Cardiac septum (tissue), 1 donor: ENCODE measurements at regions not wholly inside any gene's neighbourhood (a gene's known extent, or its start where the extent isn't known, plus 50 kb on each side); places are given as distances from the start of the nearest gene placed in this dataset.

ENCODE experiments used
- DNase-seq: peaks from one replicate; pipeline ENCODE4 v3.0.0-alpha.2; 2020; ENCODE audit warnings: low spot score
- intact Hi-C: fragments of 100-400 bp; cut with DNase I; formaldehyde crosslinking; loops from one replicate; pipeline ENCODE4 v1.14.0; 2022
- donor health status: DM: no; HTN: no; CAD: no.

- intact Hi-C loops = no loop called here
- DNase-seq = no peak
Observed at GRCh38 chr12:131346555-131347344, 364.1 kb upstream of the SFSWAP start.

- intact Hi-C loops = no loop called here
Observed at GRCh38 chr12:131347345-131347714, 363.6 kb upstream of the SFSWAP start.

DNA sequence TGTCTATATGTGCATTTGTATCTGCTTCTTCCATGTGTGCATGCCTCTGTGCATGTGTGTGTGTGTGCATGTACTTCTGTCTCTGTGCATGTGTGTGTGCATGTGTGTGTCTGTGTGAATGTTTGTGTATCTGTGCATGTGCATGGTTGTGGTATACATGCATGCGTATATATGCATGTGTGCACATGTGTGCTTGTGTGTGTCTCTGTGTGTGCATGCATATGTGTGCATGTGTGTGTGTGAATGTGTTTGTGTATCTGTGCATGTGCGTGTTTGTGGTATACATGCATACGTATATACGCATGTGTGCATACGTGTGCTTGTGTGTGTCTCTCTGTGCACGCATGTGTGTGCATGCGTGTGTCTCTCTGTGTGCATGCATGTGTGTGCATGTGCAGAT is 363.2 kb upstream of the SFSWAP start:
- intact Hi-C loops = no loop called here
- no peak for DNase-seq

More at GRCh38 chr12:131347345-131347714, 363.6 kb upstream of the SFSWAP start:
- no peak for DNase-seq

DNA sequence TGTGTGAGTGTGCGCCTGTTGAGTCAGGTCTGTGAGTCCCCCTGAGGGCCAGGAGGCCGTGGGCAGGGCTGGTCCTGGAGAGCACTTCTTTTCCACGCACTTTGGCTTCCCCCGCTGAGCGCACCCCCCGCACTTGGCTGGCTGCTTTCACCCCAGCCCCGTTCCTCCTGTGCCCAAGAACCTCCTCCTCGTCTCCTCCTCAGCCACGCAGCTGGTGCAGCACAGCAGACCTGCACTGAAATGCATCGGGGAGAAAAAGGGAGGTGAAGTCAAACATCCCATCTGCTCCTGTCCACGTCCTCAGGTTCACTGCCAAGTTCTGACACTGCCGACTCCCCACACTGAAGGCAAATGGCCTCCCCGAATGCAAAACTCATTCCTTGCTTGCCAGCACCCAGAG is 362.7 kb upstream of the SFSWAP start:
- intact Hi-C loops = no loop called here
- DNase-seq = no peak

DNA sequence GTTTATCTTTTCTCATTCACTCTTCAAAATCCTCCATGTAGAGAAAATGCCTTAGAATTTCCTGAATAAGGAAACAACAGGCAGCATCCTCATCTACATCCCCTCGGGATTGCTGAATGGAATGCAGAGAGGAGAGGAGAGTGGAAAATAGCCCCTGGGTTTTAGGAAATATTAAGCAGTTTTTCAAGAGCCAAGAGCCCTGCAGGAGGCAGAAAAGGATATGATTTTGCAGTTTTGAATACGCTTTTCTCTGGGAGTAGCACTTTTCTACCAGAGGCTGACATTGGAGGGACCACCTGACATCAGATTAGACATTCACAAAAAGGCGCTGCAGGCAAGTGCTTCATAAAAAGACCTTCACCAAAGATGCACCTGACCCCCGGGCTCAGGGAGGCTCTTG is 362.2 kb upstream of the SFSWAP start:
- DNase-seq = no peak
- intact Hi-C loops = no loop called here

GRCh38 chr12:131349397-131350127 is 361.3 kb upstream of the SFSWAP start:
- no peak for DNase-seq
- intact Hi-C loops = no loop called here

- intact Hi-C loops = no loop called here
- DNase-seq = no peak
Observed at GRCh38 chr12:131350943-131351318, 360.0 kb upstream of the SFSWAP start.

- no peak for DNase-seq
- intact Hi-C loops = no loop called here
Observed at GRCh38 chr12:131351319-131352028, 359.4 kb upstream of the SFSWAP start.

GRCh38 chr12:131352296-131352900 is 358.5 kb upstream of the SFSWAP start:
- intact Hi-C loops = no loop called here
- DNase-seq = no peak

GRCh38 chr12:131353376-131353775 is 357.5 kb upstream of the SFSWAP start:
- intact Hi-C loops = no loop called here
- no peak for DNase-seq

GRCh38 chr12:131353826-131354225 is 357.1 kb upstream of the SFSWAP start:
- intact Hi-C loops = no loop called here
- DNase-seq = no peak

GRCh38 chr12:131355361-131356245 is 355.3 kb upstream of the SFSWAP start:
- DNase-seq = no peak
- intact Hi-C loops = no loop called here

- intact Hi-C loops = no loop called here
- no peak for DNase-seq
Observed at GRCh38 chr12:131356485-131357184, 354.3 kb upstream of the SFSWAP start.

DNA sequence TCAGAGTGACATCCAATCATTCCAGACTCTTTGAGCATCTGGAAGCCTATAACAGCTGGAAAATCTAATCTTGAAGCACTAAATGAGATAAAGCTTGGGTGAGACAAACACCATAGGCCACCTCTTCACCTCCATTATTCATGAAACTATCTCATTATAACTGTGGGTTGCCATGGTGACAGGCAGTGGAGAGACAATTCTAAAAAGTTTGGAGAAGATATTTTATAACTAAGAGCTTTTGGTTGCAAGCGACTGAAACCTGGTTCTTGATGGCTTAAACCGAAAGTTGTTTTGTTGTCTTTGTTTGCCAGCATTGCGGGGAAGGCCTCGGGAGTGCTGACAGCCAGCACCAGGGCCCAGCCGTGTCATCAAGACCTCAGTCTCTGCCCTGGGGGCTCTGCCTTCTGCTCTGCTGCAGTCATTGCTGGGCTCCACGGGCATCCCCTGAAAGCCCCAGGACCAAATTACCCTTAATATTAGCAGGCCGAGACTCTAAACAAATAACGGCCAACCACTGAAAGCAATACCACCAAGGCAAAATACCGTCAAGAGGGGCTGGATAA is 353.6 kb upstream of the SFSWAP start:
- intact Hi-C loops = no loop called here
- no peak for DNase-seq

GRCh38 chr12:131357920-131358319 is 353.0 kb upstream of the SFSWAP start:
- intact Hi-C loops = no loop called here

GRCh38 chr12:131362291-131363211 is 348.3 kb upstream of the SFSWAP start:
- intact Hi-C loops = no loop called here
- no peak for DNase-seq

More at GRCh38 chr12:131357920-131358319, 353.0 kb upstream of the SFSWAP start:
- DNase-seq = no peak

DNA sequence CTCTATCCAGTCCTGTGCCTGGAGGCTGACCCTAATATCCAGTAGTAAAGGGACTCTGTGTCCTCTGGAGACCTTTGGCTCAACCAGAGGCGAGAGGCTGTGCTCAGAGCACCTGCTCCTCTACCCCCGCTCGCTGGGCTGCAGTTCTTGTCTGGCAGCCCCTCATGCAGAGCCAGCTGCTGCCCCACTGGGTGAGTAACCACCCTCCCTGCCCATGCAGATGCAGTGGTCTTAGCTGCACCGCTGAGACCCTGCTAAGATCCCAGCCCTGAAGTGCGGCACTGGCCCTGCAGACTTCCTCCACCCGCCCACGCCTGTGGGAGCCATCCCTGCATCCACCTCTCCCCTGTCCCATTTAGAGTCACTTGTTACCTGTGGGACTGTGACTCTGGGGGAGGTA is 347.5 kb upstream of the SFSWAP start:
- intact Hi-C loops = no loop called here
- no peak for DNase-seq
